ENCODE measurements at regions not wholly inside any gene's neighbourhood (a gene's known extent, or its start where the extent isn't known, plus 50 kb on each side); places are given as distances from the start of the nearest gene placed in this dataset.

GRCh38 chr4:126956184-126956897, 676.4 kb upstream of the INTU start:
- no peak for DNase-seq (ENCODE audit: low spot score)
- Histone ChIP-seq H3K27ac (ENCODE audit: low read depth in 1 of 2, low read length in 2 of 2) (no peak overlapping the region), H3K4me3 (ENCODE audit: low read depth in 1 of 3, low read length in 3 of 3) (no peak overlapping the region), H3K27me3 (ENCODE audit: control insufficient read depth in 4 of 4, insufficient read depth in 4 of 4, low read length in 3 of 4) (no peaks in the 10 kb centered on the region), H3K36me3 (ENCODE audit: control insufficient read depth in 4 of 4, insufficient read depth in 3 of 4, low read depth in 1 of 4, low read length in 3 of 4) (no peaks in the 10 kb centered on the region), H3K9me3 (ENCODE audit: control insufficient read depth in 4 of 4, low read length in 3 of 4) (no peaks in the 10 kb centered on the region), H3K9ac (ENCODE audit: low read depth in 1 of 2, low read length in 2 of 2) (no peak overlapping the region), H3K4me1 (ENCODE audit: control insufficient read depth in 4 of 4, insufficient read depth in 4 of 4, low read length in 3 of 4) (no peaks in the 10 kb centered on the region)
- whole genome bisulfite sequencing, result 88% methylated on average over 28 of the region's 28 CpGs
- TF ChIP-seq JUND (IDR thresholded peaks at IDR 0.05) (no peak), TAF1 (conservative IDR thresholded peaks at IDR 0.05) (no peak), NR2F2 (IDR thresholded peaks at IDR 0.05) (no peak), HNF4A (conservative IDR thresholded peaks at IDR 0.05) (no peak), FOXA1 (IDR thresholded peaks at IDR 0.05) (no peak), RXRA (IDR thresholded peaks at IDR 0.05) (no peak), SP1 (IDR thresholded peaks at IDR 0.05) (no peak), CTCF (IDR thresholded peaks at IDR 0.05; ENCODE audit: low read depth, low read length, missing input control) (no peak), MAX (IDR thresholded peaks at IDR 0.05) (no peak), ATF3 (IDR thresholded peaks at IDR 0.05) (no peak), RAD21 (IDR thresholded peaks at IDR 0.05) (no peak), FOXA2 (IDR thresholded peaks at IDR 0.05) (no peak), YY1 (IDR thresholded peaks at IDR 0.05) (no peak)
- TF ChIP-seq, protein P1, sequence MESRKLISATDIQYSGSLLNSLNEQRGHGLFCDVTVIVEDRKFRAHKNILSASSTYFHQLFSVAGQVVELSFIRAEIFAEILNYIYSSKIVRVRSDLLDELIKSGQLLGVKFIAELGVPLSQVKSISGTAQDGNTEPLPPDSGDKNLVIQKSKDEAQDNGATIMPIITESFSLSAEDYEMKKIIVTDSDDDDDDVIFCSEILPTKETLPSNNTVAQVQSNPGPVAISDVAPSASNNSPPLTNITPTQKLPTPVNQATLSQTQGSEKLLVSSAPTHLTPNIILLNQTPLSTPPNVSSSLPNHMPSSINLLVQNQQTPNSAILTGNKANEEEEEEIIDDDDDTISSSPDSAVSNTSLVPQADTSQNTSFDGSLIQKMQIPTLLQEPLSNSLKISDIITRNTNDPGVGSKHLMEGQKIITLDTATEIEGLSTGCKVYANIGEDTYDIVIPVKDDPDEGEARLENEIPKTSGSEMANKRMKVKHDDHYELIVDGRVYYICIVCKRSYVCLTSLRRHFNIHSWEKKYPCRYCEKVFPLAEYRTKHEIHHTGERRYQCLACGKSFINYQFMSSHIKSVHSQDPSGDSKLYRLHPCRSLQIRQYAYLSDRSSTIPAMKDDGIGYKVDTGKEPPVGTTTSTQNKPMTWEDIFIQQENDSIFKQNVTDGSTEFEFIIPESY (IDR thresholded peaks at IDR 0.05), result no peak
- TF ChIP-seq, protein P2, sequence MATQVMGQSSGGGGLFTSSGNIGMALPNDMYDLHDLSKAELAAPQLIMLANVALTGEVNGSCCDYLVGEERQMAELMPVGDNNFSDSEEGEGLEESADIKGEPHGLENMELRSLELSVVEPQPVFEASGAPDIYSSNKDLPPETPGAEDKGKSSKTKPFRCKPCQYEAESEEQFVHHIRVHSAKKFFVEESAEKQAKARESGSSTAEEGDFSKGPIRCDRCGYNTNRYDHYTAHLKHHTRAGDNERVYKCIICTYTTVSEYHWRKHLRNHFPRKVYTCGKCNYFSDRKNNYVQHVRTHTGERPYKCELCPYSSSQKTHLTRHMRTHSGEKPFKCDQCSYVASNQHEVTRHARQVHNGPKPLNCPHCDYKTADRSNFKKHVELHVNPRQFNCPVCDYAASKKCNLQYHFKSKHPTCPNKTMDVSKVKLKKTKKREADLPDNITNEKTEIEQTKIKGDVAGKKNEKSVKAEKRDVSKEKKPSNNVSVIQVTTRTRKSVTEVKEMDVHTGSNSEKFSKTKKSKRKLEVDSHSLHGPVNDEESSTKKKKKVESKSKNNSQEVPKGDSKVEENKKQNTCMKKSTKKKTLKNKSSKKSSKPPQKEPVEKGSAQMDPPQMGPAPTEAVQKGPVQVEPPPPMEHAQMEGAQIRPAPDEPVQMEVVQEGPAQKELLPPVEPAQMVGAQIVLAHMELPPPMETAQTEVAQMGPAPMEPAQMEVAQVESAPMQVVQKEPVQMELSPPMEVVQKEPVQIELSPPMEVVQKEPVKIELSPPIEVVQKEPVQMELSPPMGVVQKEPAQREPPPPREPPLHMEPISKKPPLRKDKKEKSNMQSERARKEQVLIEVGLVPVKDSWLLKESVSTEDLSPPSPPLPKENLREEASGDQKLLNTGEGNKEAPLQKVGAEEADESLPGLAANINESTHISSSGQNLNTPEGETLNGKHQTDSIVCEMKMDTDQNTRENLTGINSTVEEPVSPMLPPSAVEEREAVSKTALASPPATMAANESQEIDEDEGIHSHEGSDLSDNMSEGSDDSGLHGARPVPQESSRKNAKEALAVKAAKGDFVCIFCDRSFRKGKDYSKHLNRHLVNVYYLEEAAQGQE (IDR thresholded peaks at IDR 0.05), result no peak

DNA sequence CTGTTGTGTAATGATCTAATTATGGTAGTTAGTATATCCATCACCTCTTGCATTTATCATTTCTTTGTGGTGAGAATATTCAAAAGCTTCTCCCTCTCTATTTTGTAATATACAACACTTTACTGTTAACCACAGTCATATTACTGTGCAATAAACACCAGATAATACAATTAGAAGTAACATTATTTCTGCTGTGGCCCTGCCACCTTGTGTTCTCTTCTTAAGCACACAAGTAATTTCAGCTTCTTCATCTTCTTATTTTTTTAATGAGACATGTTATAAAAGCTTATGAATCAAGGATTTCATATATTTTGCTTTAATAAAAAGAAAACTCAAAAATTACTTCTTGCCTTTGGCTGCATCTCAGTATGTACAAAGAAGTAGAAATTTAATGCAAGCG, 675.2 kb upstream of the INTU start:
- no peaks in the 10 kb centered on the region for H3K27me3 ChIP-seq (ENCODE audit: control insufficient read depth in 4 of 4, insufficient read depth in 4 of 4, low read length in 3 of 4)
- DNase-seq (ENCODE audit: low spot score), result no peak
- WGBS, result 85% methylated on average over 1 of the region's 1 CpG
- no peak overlapping the region for H3K4me3 ChIP-seq (ENCODE audit: low read depth in 1 of 3, low read length in 3 of 3)
- no peak overlapping the region for H3K27ac ChIP-seq (ENCODE audit: low read depth in 1 of 2, low read length in 2 of 2)
- no peaks in the 10 kb centered on the region for H3K4me1 ChIP-seq (ENCODE audit: control insufficient read depth in 4 of 4, insufficient read depth in 4 of 4, low read length in 3 of 4)
- no peaks in the 10 kb centered on the region for H3K36me3 ChIP-seq (ENCODE audit: control insufficient read depth in 4 of 4, insufficient read depth in 3 of 4, low read depth in 1 of 4, low read length in 3 of 4)
- no peaks in the 10 kb centered on the region for H3K9me3 ChIP-seq (ENCODE audit: control insufficient read depth in 4 of 4, low read length in 3 of 4)
- H3K9ac ChIP-seq (ENCODE audit: low read depth in 1 of 2, low read length in 2 of 2), result no peak overlapping the region
- TF ChIP-seq NR2F2 (IDR thresholded peaks at IDR 0.05) (no peak), TAF1 (conservative IDR thresholded peaks at IDR 0.05) (no peak), HNF4G (IDR thresholded peaks at IDR 0.05) (no peak), FOXA2 (IDR thresholded peaks at IDR 0.05) (no peak), YY1 (IDR thresholded peaks at IDR 0.05) (no peak), JUND (IDR thresholded peaks at IDR 0.05) (no peak), HNF4A (conservative IDR thresholded peaks at IDR 0.05) (no peak), ATF3 (IDR thresholded peaks at IDR 0.05) (no peak), CTCF (IDR thresholded peaks at IDR 0.05; ENCODE audit: low read depth, low read length, missing input control) (no peak), MAX (IDR thresholded peaks at IDR 0.05) (no peak)
- TF ChIP-seq, protein P2 (IDR thresholded peaks at IDR 0.05), result no peak
